GM19035 (cell line): ENCODE measurements at regions not wholly inside any gene's neighbourhood (a gene's known extent, or its start where the extent isn't known, plus 50 kb on each side); places are given as distances from the start of the nearest gene placed in this dataset.
"Not testable (repeated sequence)": the region's sequence is repeated elsewhere in the genome, so short reads cannot be mapped to it uniquely, and the experiment has no call there.

Experiments
- ATAC-seq: cut with Tn5 transposase; IDR thresholded peaks from one replicate; pipeline ENCODE4 v1.9.1; 2021; ENCODE audit not compliant: unreplicated experiment

- no peak for ATAC-seq
These were observed 456.0 kb downstream of the PRDM9 start for GRCh38 chr5:23963449-23963848.

GRCh38 chr5:23977365-23977764, 470.0 kb downstream of the PRDM9 start:
- ATAC-seq: no peak

- ATAC-seq: no peak
These were observed 470.6 kb downstream of the PRDM9 start for GRCh38 chr5:23977997-23978396.

- no peak for ATAC-seq
These were observed 484.0 kb downstream of the PRDM9 start for GRCh38 chr5:23991406-23991805.

GRCh38 chr5:23994581-23995370, 487.4 kb downstream of the PRDM9 start:
- ATAC-seq: no peak

GRCh38 chr5:23996525-23996924, 489.1 kb downstream of the PRDM9 start:
- no peak for ATAC-seq

DNA sequence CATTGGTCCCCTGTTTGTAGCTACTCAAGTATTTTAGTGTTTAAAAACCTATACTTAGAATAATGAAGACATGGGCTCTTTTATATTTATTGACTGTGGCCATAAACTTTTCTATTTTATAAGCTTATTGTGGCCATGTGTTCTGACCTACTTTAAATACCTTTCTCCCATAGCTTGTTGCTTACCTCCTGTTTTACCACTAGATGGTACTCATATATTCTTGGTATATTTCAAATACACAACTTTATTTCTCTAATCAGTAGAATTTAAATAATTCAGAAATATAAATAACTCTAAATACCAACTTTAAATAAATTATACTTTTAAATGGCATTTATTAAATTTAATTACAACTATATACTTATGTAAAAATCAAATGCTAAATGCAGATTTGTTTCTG, 498.0 kb downstream of the PRDM9 start:
- no peak for ATAC-seq

- not testable (repeated sequence) for ATAC-seq
These were observed 510.3 kb downstream of the PRDM9 start for GRCh38 chr5:24017710-24018109.

- ATAC-seq: no peak
These were observed 518.9 kb downstream of the PRDM9 start for GRCh38 chr5:24026288-24026687.

GRCh38 chr5:24042688-24043087, 535.3 kb downstream of the PRDM9 start:
- ATAC-seq: no peak

GRCh38 chr5:24045046-24045445, 537.6 kb downstream of the PRDM9 start:
- no peak for ATAC-seq

DNA sequence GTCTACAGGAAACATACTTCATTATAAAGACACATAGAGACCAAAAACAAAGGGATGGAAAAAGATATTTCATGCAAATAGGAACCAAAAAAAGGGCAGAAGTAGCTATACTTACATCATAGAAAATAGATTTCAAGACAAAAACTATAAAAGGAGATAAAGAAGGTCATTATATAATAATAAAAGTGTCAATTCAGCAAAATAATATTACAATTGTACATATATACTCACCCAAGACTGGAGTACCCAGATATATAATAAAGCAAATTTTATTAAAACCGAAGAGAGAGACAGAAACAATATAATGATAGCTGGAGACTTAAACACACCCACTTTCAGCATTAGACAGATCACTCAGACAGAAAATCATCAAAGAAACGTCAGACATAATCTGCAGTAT, 546.3 kb downstream of the PRDM9 start:
- ATAC-seq: no peak

DNA sequence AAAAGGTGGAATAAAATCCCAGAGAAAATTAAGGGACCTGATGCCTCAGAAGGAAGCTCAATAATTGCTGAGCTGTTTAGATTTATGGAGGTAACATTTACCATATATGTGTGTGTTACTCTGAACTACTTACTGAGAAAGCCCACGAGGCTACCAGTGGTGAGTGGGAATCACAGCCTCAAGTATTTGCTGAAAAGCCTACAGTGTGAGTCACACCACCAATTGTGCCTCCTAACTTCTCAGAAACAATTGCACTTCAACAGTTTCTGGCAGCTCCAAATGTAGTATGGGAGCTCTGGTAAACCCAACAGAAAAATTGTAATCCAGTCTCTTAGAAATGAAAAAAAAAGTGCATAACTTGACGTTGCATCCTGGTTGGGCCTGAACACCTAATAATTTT, 551.6 kb downstream of the PRDM9 start:
- no peak for ATAC-seq

DNA sequence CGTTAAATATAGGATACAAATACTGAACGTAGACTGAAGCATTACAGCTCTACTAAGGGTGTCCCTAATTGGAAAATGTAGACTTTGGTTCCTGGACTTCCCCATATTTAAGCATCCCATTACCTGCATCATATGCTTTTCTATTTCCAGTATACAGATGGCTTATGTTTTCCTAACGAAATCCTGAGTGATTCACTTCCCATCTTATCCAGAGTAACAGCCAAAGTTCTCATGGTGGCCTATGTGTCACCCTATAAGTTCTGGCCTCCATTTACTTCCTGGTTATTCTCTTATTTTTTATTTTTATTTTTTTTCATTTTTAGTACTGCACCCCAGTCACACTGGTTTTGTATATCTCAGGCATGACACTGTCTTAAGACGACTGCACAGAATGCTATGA, 552.3 kb downstream of the PRDM9 start:
- ATAC-seq: no peak

GRCh38 chr5:24065779-24066178, 558.4 kb downstream of the PRDM9 start:
- ATAC-seq: no peak

- ATAC-seq: no peak
These were observed 559.8 kb downstream of the PRDM9 start for GRCh38 chr5:24067208-24067607.

DNA sequence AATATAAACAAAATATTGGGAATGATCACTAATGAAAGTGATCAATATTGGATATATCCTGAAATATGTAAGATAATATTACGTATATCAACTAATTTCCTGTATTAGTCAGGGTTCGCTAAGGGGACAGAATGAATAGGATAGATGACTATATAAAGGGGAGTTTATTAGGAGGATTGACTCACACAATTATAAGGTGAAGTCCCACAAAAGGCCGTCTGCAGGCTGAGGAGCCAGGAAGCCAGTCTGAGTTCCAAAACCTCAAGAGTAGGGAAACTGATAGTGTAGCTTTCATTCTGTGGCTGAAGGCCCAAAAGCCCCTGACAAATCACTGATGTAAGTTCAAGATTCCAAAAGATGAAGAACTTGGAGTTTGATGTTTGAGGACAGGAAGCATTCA, 561.1 kb downstream of the PRDM9 start:
- no peak for ATAC-seq

GRCh38 chr5:24073107-24073506, 565.7 kb downstream of the PRDM9 start:
- no peak for ATAC-seq

DNA sequence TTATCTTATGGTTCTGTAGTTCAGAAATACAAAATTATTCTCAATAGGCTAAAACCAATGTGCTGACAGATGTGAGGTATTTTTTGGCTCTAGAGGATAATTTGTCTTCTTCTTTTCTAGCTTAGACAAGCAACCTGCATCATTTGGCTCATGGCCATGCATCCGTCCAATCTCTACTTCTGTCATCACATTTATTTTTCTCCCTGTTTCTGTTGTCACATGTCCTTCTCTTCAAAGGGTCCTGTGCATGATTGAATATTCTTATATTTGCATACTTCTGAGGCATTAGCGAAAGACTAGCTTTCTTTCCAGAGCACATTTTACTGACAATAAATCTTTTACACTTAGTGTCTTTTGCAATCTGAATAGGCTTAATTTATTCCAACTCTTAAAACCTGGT, 564.7 kb downstream of the CDH10 start:
- no peak for ATAC-seq

DNA sequence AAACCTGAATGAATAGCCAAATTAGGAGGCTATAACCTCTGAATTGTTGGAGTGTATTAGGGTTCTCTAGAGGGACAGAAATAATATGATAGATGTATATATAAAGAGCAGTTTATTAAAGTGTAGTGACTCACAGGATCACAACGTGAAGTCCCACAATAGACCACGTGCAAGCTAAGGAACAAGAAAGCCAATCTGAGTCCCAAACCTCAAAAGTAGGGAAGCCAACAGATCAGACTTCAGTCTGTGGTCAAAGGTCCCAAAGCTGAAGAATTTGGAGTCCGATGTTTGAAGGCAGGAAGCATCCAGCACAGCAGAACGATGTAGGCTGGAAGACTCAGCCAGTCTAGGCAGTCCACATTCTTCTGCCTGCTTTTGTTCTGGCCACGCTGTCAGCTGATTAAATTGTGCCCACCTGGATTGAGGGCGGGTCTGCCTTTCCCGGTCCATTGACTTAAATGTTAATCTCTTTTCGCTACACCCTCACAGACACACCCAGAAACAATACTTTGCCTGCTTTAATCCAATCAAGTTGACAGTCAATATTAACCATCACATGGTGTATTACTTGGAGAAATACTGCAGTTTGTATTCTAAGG, 550.6 kb downstream of the CDH10 start:
- ATAC-seq: no peak

DNA sequence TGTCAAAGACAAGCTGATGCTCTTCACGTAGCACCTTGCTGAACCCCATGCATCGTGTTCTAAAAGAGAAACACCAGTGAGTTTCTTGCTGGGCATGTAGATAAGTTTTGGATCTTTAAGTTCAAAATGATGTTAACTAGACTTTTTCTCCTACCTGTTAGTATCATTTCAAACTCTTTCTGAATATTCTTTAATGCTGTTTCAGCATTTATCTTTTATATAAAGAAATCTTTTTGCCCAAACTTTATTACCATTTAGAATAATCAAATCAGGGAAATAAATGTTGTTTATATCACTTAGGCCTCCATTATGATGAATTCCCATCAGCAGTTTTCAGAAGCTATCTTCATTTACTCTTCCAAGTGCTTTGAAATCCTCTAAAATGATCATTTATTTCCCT, 542.8 kb downstream of the CDH10 start:
- ATAC-seq: no peak

GRCh38 chr5:24103451-24104023, 541.2 kb downstream of the CDH10 start:
- no peak for ATAC-seq
